ENCODE measurements at regions not wholly inside any gene's neighbourhood (a gene's known extent, or its start where the extent isn't known, plus 50 kb on each side); places are given as distances from the start of the nearest gene placed in this dataset.

- H3K27me3 ChIP-seq (ENCODE audit: insufficient read depth, low read depth, low read length): no peaks in the 10 kb centered on the region
- H3K4me3 ChIP-seq (ENCODE audit: low read length): no peak overlapping the region
- no peaks in the 10 kb centered on the region for H3F3A ChIP-seq (ENCODE audit: insufficient read depth, low read length, poor library complexity, severe bottlenecking)
- H2AFZ ChIP-seq (ENCODE audit: low read depth, low read length): no peak overlapping the region
- H3K36me3 ChIP-seq (ENCODE audit: insufficient read depth, low read length): no peaks in the 10 kb centered on the region
- no peaks in the 10 kb centered on the region for H3K79me2 ChIP-seq (replicated peaks; ENCODE audit: insufficient read depth, low read length)
- TF ChIP-seq REST (IDR thresholded peaks at IDR 0.05; ENCODE audit: borderline replicate concordance): no peak
- TF ChIP-seq EP300 (conservative IDR thresholded peaks at IDR 0.05; ENCODE audit: poor library complexity, severe bottlenecking): no peak
- TF ChIP-seq POLR2AphosphoS5 (IDR thresholded peaks at IDR 0.05): no peak
- TF ChIP-seq MXI1 (conservative IDR thresholded peaks at IDR 0.05; ENCODE audit: poor library complexity, severe bottlenecking): no peak
- TF ChIP-seq EZH2 (IDR thresholded peaks at IDR 0.05; ENCODE audit: borderline replicate concordance, insufficient read depth, low read length, poor library complexity, severe bottlenecking): no peak
- no peak for TF ChIP-seq TAF1 (IDR thresholded peaks at IDR 0.05; ENCODE audit: low read depth)
- no peaks in the 10 kb centered on the region for H4K20me1 ChIP-seq (ENCODE audit: insufficient read depth)
- H3K4me2 ChIP-seq (ENCODE audit: low read length): no peak overlapping the region
- no peaks in the 10 kb centered on the region for H3K9me3 ChIP-seq (ENCODE audit: low read length)
- no peak overlapping the region for H3K9ac ChIP-seq (ENCODE audit: low read length)
- H3K9me2 ChIP-seq (ENCODE audit: insufficient read depth, low read length): no peaks in the 10 kb centered on the region
- no peak overlapping the region for H3K27ac ChIP-seq (ENCODE audit: low read length)
Observed at GRCh38 chr3:177894081-177894728, 642.0 kb upstream of the KCNMB2 start.

GRCh38 chr3:177898185-177898584 lies 638.1 kb upstream of the KCNMB2 start:
- Histone ChIP-seq H3K79me2 (replicated peaks; ENCODE audit: insufficient read depth, low read length) (no peaks in the 10 kb centered on the region), H4K20me1 (ENCODE audit: insufficient read depth) (no peaks in the 10 kb centered on the region), H3K4me3 (ENCODE audit: low read length) (no peak overlapping the region), H3K9me3 (ENCODE audit: low read length) (no peaks in the 10 kb centered on the region), H3K9me2 (ENCODE audit: insufficient read depth, low read length) (no peaks in the 10 kb centered on the region), H3K27me3 (ENCODE audit: insufficient read depth, low read depth, low read length) (no peaks in the 10 kb centered on the region), H3K36me3 (ENCODE audit: insufficient read depth, low read length) (no peaks in the 10 kb centered on the region), H3K9ac (ENCODE audit: low read length) (no peak overlapping the region), H2AFZ (ENCODE audit: low read depth, low read length) (no peak overlapping the region), H3K4me2 (ENCODE audit: low read length) (no peak overlapping the region), H3F3A (ENCODE audit: insufficient read depth, low read length, poor library complexity, severe bottlenecking) (no peaks in the 10 kb centered on the region), H3K27ac (ENCODE audit: low read length) (no peak overlapping the region)
- TF ChIP-seq TAF1 (IDR thresholded peaks at IDR 0.05; ENCODE audit: low read depth): no peak
- no peak for TF ChIP-seq POLR2AphosphoS5 (IDR thresholded peaks at IDR 0.05)

- Histone ChIP-seq H3K27ac (ENCODE audit: low read length) (no peak overlapping the region), H4K20me1 (ENCODE audit: insufficient read depth) (no peaks in the 10 kb centered on the region), H3K27me3 (ENCODE audit: insufficient read depth, low read depth, low read length) (no peaks in the 10 kb centered on the region), H3K79me2 (replicated peaks; ENCODE audit: insufficient read depth, low read length) (no peaks in the 10 kb centered on the region), H3K9ac (ENCODE audit: low read length) (no peak overlapping the region), H3K9me3 (ENCODE audit: low read length) (no peaks in the 10 kb centered on the region), H3F3A (ENCODE audit: insufficient read depth, low read length, poor library complexity, severe bottlenecking) (no peaks in the 10 kb centered on the region), H2AFZ (ENCODE audit: low read depth, low read length) (no peak overlapping the region), H3K36me3 (ENCODE audit: insufficient read depth, low read length) (no peaks in the 10 kb centered on the region), H3K9me2 (ENCODE audit: insufficient read depth, low read length) (no peaks in the 10 kb centered on the region), H3K4me3 (ENCODE audit: low read length) (no peak overlapping the region), H3K4me2 (ENCODE audit: low read length) (no peak overlapping the region)
- TF ChIP-seq MXI1 (conservative IDR thresholded peaks at IDR 0.05; ENCODE audit: poor library complexity, severe bottlenecking): no peak
- TF ChIP-seq CTCF (IDR thresholded peaks at IDR 0.05; ENCODE audit: poor library complexity, severe bottlenecking): no peak
- no peak for TF ChIP-seq SMC3 (conservative IDR thresholded peaks at IDR 0.05; ENCODE audit: poor library complexity)
- no peak for TF ChIP-seq POLR2AphosphoS5 (IDR thresholded peaks at IDR 0.05)
- no peak for TF ChIP-seq TAF1 (IDR thresholded peaks at IDR 0.05; ENCODE audit: low read depth)
- no peak for TF ChIP-seq EP300 (conservative IDR thresholded peaks at IDR 0.05; ENCODE audit: poor library complexity, severe bottlenecking)
- TF ChIP-seq REST (IDR thresholded peaks at IDR 0.05; ENCODE audit: borderline replicate concordance): no peak
- TF ChIP-seq EZH2 (IDR thresholded peaks at IDR 0.05; ENCODE audit: borderline replicate concordance, insufficient read depth, low read length, poor library complexity, severe bottlenecking): no peak
- TF ChIP-seq RAD21 (conservative IDR thresholded peaks at IDR 0.05): no peak
Observed at GRCh38 chr3:177899275-177900067, 636.8 kb upstream of the KCNMB2 start.

All from neural cell (in vitro differentiated cells).